H1 (cell line): ENCODE measurements at regions not wholly inside any gene's neighbourhood (a gene's known extent, or its start where the extent isn't known, plus 50 kb on each side); places are given as distances from the start of the nearest gene placed in this dataset.

ENCODE experiments used
- CTCF ChIA-PET: fragments of 300-600 bp; sonication (Branson Sonifier 250); formaldehyde crosslinking; loops from one replicate; lab custom pipeline; 2021; ENCODE audit not compliant: partially characterized antibody; lab: Charles Lee
- POLR2A ChIA-PET: fragments of 300-600 bp; sonication (Branson Sonifier 250); formaldehyde crosslinking; loops from one replicate; lab custom pipeline; 2021; ENCODE audit warnings: inconsistent platforms; ENCODE audit not compliant: partially characterized antibody; lab: Charles Lee
- DNase-seq, 2 experiments: peaks; one replicate each; pipeline versions ENCODE4 v3.0.0 to v3.0.0-alpha.2; 2010 to 2022; ENCODE audit warnings: low spot score in 2 of 2, low read depth in 1 of 2, mixed read lengths in 1 of 2
- FAIRE-seq: peaks from 2 replicates; lab custom pipeline; 2011; peaks lifted over from hg19 to GRCh38; lab: Jason Lieb, UNC
- H2AFZ ChIP-seq: 2 replicates; pipeline ENCODE4 v1.8.1; 2012; ENCODE audit warnings: low read length, inconsistent platforms
- H2AK5ac ChIP-seq: 2 replicates; pipeline ENCODE4 v1.6.1; 2013; ENCODE audit warnings: low read depth, low read length
- H2BK120ac ChIP-seq: replicated peaks from 2 replicates; pipeline ENCODE3; 2013; ENCODE audit warnings: low read depth, low read length, inconsistent platforms
- H2BK12ac ChIP-seq: 2 replicates; pipeline ENCODE4 v1.6.1; 2013; ENCODE audit warnings: low read depth, low read length
- H2BK15ac ChIP-seq: 2 replicates; pipeline ENCODE4 v1.6.1; 2013; ENCODE audit warnings: low read length
- H2BK20ac ChIP-seq: 2 replicates; pipeline ENCODE4 v1.6.1; 2013; ENCODE audit warnings: low read length
- H2BK5ac ChIP-seq: 2 replicates; pipeline ENCODE4 v1.6.1; 2013; ENCODE audit warnings: low read depth, low read length
- H3K14ac ChIP-seq: 2 replicates; pipeline ENCODE4 v1.6.1; 2013; ENCODE audit warnings: inconsistent platforms; ENCODE audit not compliant: insufficient read length
- H3K18ac ChIP-seq: 2 replicates; pipeline ENCODE4 v1.6.1; 2013; ENCODE audit warnings: low read length; ENCODE audit errors: extremely low read depth
- H3K23ac ChIP-seq: 2 replicates; pipeline ENCODE4 v1.6.1; 2013; ENCODE audit warnings: inconsistent platforms; ENCODE audit not compliant: insufficient read length
- H3K23me2 ChIP-seq: 2 replicates; pipeline ENCODE4 v1.6.1; 2013; ENCODE audit warnings: low read depth, low read length
- H3K27ac ChIP-seq: 2 replicates; pipeline ENCODE4 v1.6.1; 2011; ENCODE audit warnings: low read depth, low read length, inconsistent platforms
- H3K27me3 ChIP-seq, 4 experiments: replicated peaks in 1 of 4; 1 replicate in 1 of 4; 2 replicates in 3 of 4; pipeline versions ENCODE4 v1.6.1 to v1.8.1; 2011 to 2013; ENCODE audit warnings: low read length in 3 of 4, mild to moderate bottlenecking in 3 of 4, inconsistent platforms in 2 of 4, mixed read lengths in 2 of 4, moderate library complexity in 1 of 4; ENCODE audit not compliant: control insufficient read depth in 3 of 4, insufficient read depth in 3 of 4; ENCODE audit errors: extremely low read depth in 1 of 4
- H3K36me3 ChIP-seq, 4 experiments: 2 replicates each; pipeline versions ENCODE4 v1.6.1 to v1.8.1; 2011 to 2013; ENCODE audit warnings: mild to moderate bottlenecking in 4 of 4, low read length in 3 of 4, moderate library complexity in 2 of 4, control low read depth in 1 of 4, inconsistent platforms in 1 of 4; ENCODE audit not compliant: insufficient read depth in 4 of 4, control insufficient read depth in 2 of 4
- H3K4ac ChIP-seq: replicated peaks from 2 replicates; pipeline ENCODE3; 2013; ENCODE audit warnings: low read length, low read depth, mixed read lengths, inconsistent platforms; ENCODE audit not compliant: insufficient read length
- H3K4me1 ChIP-seq, 4 experiments: replicated peaks in 1 of 4; 1 replicate in 1 of 4; 2 replicates in 3 of 4; pipeline versions ENCODE4 v1.6.1 to v1.8.1; 2011 to 2013; ENCODE audit warnings: low read length in 3 of 4, inconsistent platforms in 2 of 4, mixed read lengths in 1 of 4; ENCODE audit not compliant: insufficient read depth in 4 of 4, control insufficient read depth in 3 of 4
- H3K4me2 ChIP-seq, 2 experiments: 2 replicates each; pipeline versions ENCODE4 v1.6.1 to v1.8.1; 2011 to 2013; ENCODE audit warnings: low read depth in 2 of 2, low read length in 2 of 2, control low read depth in 1 of 2, inconsistent platforms in 1 of 2, mild to moderate bottlenecking in 1 of 2; ENCODE audit not compliant: insufficient read depth in 1 of 2
- H3K4me3 ChIP-seq, 4 experiments: fragments of 200-600, 300-600 bp in 1 of 4; sonication (generic), shearing (Covaris generic), sonication (Bioruptor Twin) in 1 of 4; 2 replicates each; pipeline versions ENCODE4 v1.5.1 to v1.8.1; 2011 to 2016; ENCODE audit warnings: low read length in 4 of 4, low read depth in 3 of 4, control low read depth in 2 of 4, inconsistent platforms in 2 of 4, mild to moderate bottlenecking in 2 of 4, mixed read lengths in 1 of 4, moderate library complexity in 1 of 4; ENCODE audit not compliant: insufficient read depth in 2 of 4; ENCODE audit errors: extremely low read depth in 1 of 4
- H3K56ac ChIP-seq: replicated peaks from 2 replicates; pipeline ENCODE3; 2013; ENCODE audit warnings: low read depth, mild to moderate bottlenecking, mixed read lengths, low read length, inconsistent platforms; ENCODE audit not compliant: insufficient read length
- H3K79me1 ChIP-seq: 2 replicates; pipeline ENCODE4 v1.6.1; 2013; ENCODE audit warnings: low read depth, low read length, control low read depth
- H3K79me2 ChIP-seq, 2 experiments: 2 replicates each; pipeline versions ENCODE4 v1.6.1 to v1.8.1; 2012 to 2013; ENCODE audit warnings: low read length in 2 of 2, mild to moderate bottlenecking in 2 of 2, inconsistent platforms in 1 of 2; ENCODE audit not compliant: insufficient read depth in 2 of 2, control insufficient read depth in 1 of 2
- H3K9ac ChIP-seq, 4 experiments: replicated peaks in 1 of 4; 1 replicate in 1 of 4; 2 replicates in 3 of 4; pipeline versions ENCODE4 v1.6.1 to v1.8.1; 2011 to 2013; ENCODE audit warnings: low read depth in 3 of 4, low read length in 3 of 4, control low read depth in 2 of 4, mild to moderate bottlenecking in 2 of 4, moderate library complexity in 2 of 4, inconsistent platforms in 1 of 4; ENCODE audit errors: extremely low read depth in 1 of 4
- H3K9me3 ChIP-seq, 2 experiments: 2 replicates each; pipeline versions ENCODE4 v1.6.1 to v1.8.1; 2012 to 2013; ENCODE audit warnings: mild to moderate bottlenecking in 2 of 2, moderate library complexity in 2 of 2, control low read depth in 1 of 2, inconsistent platforms in 1 of 2, low read depth in 1 of 2, low read length in 1 of 2, mixed read lengths in 1 of 2; ENCODE audit not compliant: insufficient read depth in 2 of 2
- H4K20me1 ChIP-seq, 2 experiments: replicated peaks in 1 of 2; 2 replicates each; pipeline versions ENCODE3 to v1.8.1; 2011 to 2013; ENCODE audit warnings: inconsistent platforms in 2 of 2, low read length in 2 of 2, mild to moderate bottlenecking in 1 of 2; ENCODE audit not compliant: insufficient read depth in 2 of 2, control insufficient read depth in 1 of 2
- H4K5ac ChIP-seq: 2 replicates; pipeline ENCODE4 v1.6.1; 2013; ENCODE audit warnings: low read length, low read depth, mixed read lengths, inconsistent platforms; ENCODE audit not compliant: insufficient read length
- H4K8ac ChIP-seq: 2 replicates; pipeline ENCODE4 v1.8.0; 2013; ENCODE audit warnings: mild to moderate bottlenecking, moderate library complexity, low read length, inconsistent platforms; ENCODE audit not compliant: insufficient read depth; ENCODE audit errors: extremely low read depth
- H4K91ac ChIP-seq: replicated peaks from 2 replicates; pipeline ENCODE3; 2013; ENCODE audit warnings: low read length, mixed read lengths, inconsistent platforms; ENCODE audit not compliant: insufficient read length
- BCL11A ChIP-seq, 2 experiments: IDR thresholded peaks; one replicate each; pipeline ENCODE4 v1.6.1; 2011; ENCODE audit warnings: low read depth in 2 of 2, low read length in 2 of 2, mild to moderate bottlenecking in 2 of 2
- BRCA1 ChIP-seq: IDR thresholded peaks from 2 replicates; pipeline ENCODE4 v1.6.1; 2012; ENCODE audit warnings: low read depth, low read length, improper control_type of control experiment
- CHD1 ChIP-seq: IDR thresholded peaks from 2 replicates; pipeline ENCODE4 v1.6.1; 2012; ENCODE audit warnings: low read depth, low read length, improper control_type of control experiment
- EZH2 ChIP-seq: fragments of 200-600 bp; sonication (generic); IDR thresholded peaks from 2 replicates; pipeline ENCODE4 v1.7.1; 2012; ENCODE audit warnings: low read depth, mild to moderate bottlenecking, moderate library complexity, low read length, inconsistent platforms; ENCODE audit not compliant: severe bottlenecking
- GABPA ChIP-seq: IDR thresholded peaks from 2 replicates; pipeline ENCODE4 v1.6.1; 2011; ENCODE audit warnings: mild to moderate bottlenecking, low read length, moderate library complexity, borderline replicate concordance; ENCODE audit not compliant: insufficient read depth
- HDAC2 ChIP-seq, 2 experiments: fragments of 300-600 bp in 1 of 2; sonication (generic) in 1 of 2; IDR thresholded peaks; 2 replicates each; pipeline ENCODE4 v1.6.1; 2011 to 2012; ENCODE audit warnings: low read depth in 2 of 2, low read length in 2 of 2, mild to moderate bottlenecking in 2 of 2, moderate library complexity in 2 of 2, borderline replicate concordance in 1 of 2, inconsistent platforms in 1 of 2
- JUND ChIP-seq: IDR thresholded peaks from 2 replicates; pipeline ENCODE4 v1.6.1; 2011; ENCODE audit warnings: mild to moderate bottlenecking, improper control_type of control experiment, low read length
- RNF2 ChIP-seq: fragments of 200-900, 300-1000 bp; sonication (generic); IDR thresholded peaks from 2 replicates; pipeline ENCODE4 v1.7.1; 2016; ENCODE audit warnings: borderline replicate concordance, low read depth, mild to moderate bottlenecking, antibody characterized with exemption, low read length; ENCODE audit not compliant: poor library complexity, severe bottlenecking; ENCODE audit errors: missing control alignments
- SIN3A ChIP-seq, 2 experiments: IDR thresholded peaks in 1 of 2; conservative IDR thresholded peaks in 1 of 2; 2 replicates each; pipeline ENCODE4 v1.6.1; 2011 to 2012; ENCODE audit warnings: low read length in 2 of 2, improper control_type of control experiment in 1 of 2, low read depth in 1 of 2, mild to moderate bottlenecking in 1 of 2
- SIX5 ChIP-seq: IDR thresholded peaks from 2 replicates; pipeline ENCODE4 v1.6.1; 2011; ENCODE audit warnings: mild to moderate bottlenecking, low read depth, low read length
- SP1 ChIP-seq: IDR thresholded peaks from 2 replicates; pipeline ENCODE4 v1.6.1; 2011; ENCODE audit warnings: low read depth, low read length
- TBP ChIP-seq: IDR thresholded peaks from 2 replicates; pipeline ENCODE4 v1.6.1; 2011; ENCODE audit warnings: low read depth, low read length, improper control_type of control experiment
- TEAD4 ChIP-seq: IDR thresholded peaks from 2 replicates; pipeline ENCODE4 v1.6.1; 2012; ENCODE audit warnings: low read depth, low read length, inconsistent platforms, mixed read lengths
- WGBS, 2 experiments: shearing (Covaris generic) in 1 of 2; methylation state at CpG; one replicate each; pipeline versions ENCODE4 v1.1.6 to v1.1.7; 2013 to 2015; ENCODE audit warnings: low lambda C conversion rate in 2 of 2, mixed read lengths in 2 of 2, inconsistent platforms in 1 of 2, low coverage in 1 of 2, missing lambda C conversion rate in 1 of 2; ENCODE audit not compliant: insufficient replicate concordance in 2 of 2, insufficient coverage in 1 of 2, insufficient read length in 1 of 2; ENCODE audit errors: extremely low coverage in 1 of 2, missing lambda C conversion rate in 1 of 2; 5-methylcytosine and 5-hydroxymethylcytosine counted together

DNA sequence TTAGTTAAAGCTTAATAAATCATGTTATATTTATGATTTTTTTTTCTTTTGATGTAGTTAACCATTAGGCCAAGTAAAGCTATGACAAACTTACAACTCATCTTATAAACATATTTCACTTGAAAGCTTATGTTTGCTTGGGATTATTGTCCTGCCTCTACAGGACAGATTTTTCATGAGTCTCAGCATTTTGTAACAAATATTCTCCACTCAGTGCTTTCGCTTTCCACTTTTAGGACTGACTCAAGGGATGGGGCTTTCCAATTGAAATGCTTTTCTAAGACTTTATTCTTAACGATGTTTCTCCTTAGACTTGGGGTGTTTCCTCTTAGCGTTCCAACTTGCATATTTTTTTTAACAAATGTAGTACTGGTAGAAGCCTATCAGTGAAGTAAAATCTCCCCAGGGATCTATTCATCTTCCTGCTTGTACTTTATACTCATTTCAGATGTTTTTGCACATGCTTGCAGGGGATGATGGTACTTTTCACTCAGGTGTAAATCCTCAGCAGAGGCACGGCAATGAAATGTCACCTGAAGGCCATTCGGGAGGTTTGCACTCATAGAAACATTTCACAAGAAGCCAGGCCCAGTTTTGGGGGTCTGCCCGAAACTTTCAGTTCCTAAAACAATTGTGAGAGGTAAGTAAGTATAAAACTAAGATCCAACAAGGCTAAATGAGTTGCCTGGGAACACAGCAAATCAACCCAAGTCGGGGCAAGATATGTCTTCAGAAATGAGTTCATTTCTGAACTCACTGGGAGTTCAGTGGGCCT lies 298.1 kb upstream of the FOXQ1 start:
- Histone ChIP-seq H3K27ac (no peak overlapping the region), H3K4me2 (no peak overlapping the region), H4K20me1 (no peaks in the 10 kb centered on the region), H3K56ac (no peak overlapping the region), H3K14ac (no peak overlapping the region), H3K27me3 (no peaks in the 10 kb centered on the region), H3K36me3 (no peaks in the 10 kb centered on the region), H2AK5ac (no peak overlapping the region), H3K79me1 (no peaks in the 10 kb centered on the region), H4K5ac (no peak overlapping the region), H3K23ac (no peak overlapping the region), H3K4me3 (no peak overlapping the region), H4K91ac (no peak overlapping the region), H2BK12ac (no peak overlapping the region), H2BK120ac (no peak overlapping the region), H3K9me3 (no peaks in the 10 kb centered on the region; a peak in 1 of 4 replicates), H3K18ac (no peak overlapping the region), H3K79me2 (no peaks in the 10 kb centered on the region), H3K4me1 (no peaks in the 10 kb centered on the region), H2BK15ac (no peak overlapping the region), H3K9ac (no peak overlapping the region), H2BK5ac (no peak overlapping the region), H3K23me2 (no peaks in the 10 kb centered on the region), H2BK20ac (no peak overlapping the region), H3K4ac (no peak overlapping the region), H4K8ac (no peak overlapping the region), H2AFZ (no peak overlapping the region)
- no peak for DNase-seq
- WGBS, 2 experiments: 92% methylated on average over 7 of the region's 7 CpGs; no CpG with 5 or more reads in 1 of the 2 experiments
- CTCF ChIA-PET: interaction anchor here (0.8 kb wide), 1 partner anchor 36 kb away, joined by 3 read pairs; no protein-coding TSS in a partner anchor
- POLR2A ChIA-PET: no interaction called here
- no peak for FAIRE-seq
- TF ChIP-seq RNF2: no peak
- TF ChIP-seq JUND: no peak
- no peak for TF ChIP-seq TEAD4
- no peak for TF ChIP-seq SIN3A (conservative IDR thresholded peaks at IDR 0.05 in 1 of 2, IDR thresholded peaks at IDR 0.05 in 1 of 2; ENCODE audit: low read depth in 1 of 2, low read length in 2 of 2)
- TF ChIP-seq CHD1: no peak
- no peak for TF ChIP-seq SP1
- no peak for TF ChIP-seq TBP
- TF ChIP-seq BRCA1: no peak
- TF ChIP-seq GABPA: no peak
- no peak for TF ChIP-seq SIX5
- TF ChIP-seq BCL11A (IDR thresholded peaks at IDR 0.05; ENCODE audit: low read depth in 2 of 2, low read length in 2 of 2): no peak
- TF ChIP-seq HDAC2 (IDR thresholded peaks at IDR 0.05; ENCODE audit: borderline replicate concordance in 1 of 2, low read depth in 2 of 2, low read length in 2 of 2): no peak
- TF ChIP-seq EZH2: no peak
